OCI-LY1 (cell line): ENCODE measurements at regions not wholly inside any gene's neighbourhood (a gene's known extent, or its start where the extent isn't known, plus 50 kb on each side); places are given as distances from the start of the nearest gene placed in this dataset.

Experiments
- CTCF ChIP-seq: fragments of 200-600 bp; sonication (generic), shearing (Covaris generic); IDR thresholded peaks from 2 replicates; pipeline ENCODE4 v1.5.1; 2017; ENCODE audit warnings: mild to moderate bottlenecking, antibody characterized with exemption, low read length, moderate library complexity, mixed read lengths
- EZH2 ChIP-seq: fragments of 200-600 bp; sonication (generic), shearing (Covaris generic); IDR thresholded peaks from 2 replicates; pipeline ENCODE4 v1.8.0; 2017; ENCODE audit warnings: borderline replicate concordance, mixed run types, mild to moderate bottlenecking, antibody characterized with exemption, low read length, moderate library complexity, mixed read lengths

DNA sequence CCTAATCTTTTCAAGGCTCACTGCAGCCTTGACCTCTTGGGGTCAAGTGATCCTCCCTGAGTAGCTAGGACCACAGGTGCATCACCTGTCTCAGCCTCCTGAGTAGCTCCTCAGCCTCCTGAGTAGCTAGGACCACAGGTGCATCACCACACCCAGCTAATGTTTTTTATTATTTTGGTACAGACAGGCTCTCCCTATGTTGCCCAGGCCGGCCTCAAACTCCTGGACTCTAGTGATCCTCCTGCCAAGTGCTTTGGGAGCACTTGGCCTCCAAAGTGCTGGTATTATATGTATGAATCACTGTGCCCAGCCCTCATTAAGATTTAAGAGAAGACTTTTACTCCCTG is 58.5 kb upstream of the S1PR1 start:
- TF ChIP-seq CTCF (no peak), EZH2 (no peak)
